Endothelial cell (in vitro differentiated cells): ENCODE measurements at regions not wholly inside any gene's neighbourhood (a gene's known extent, or its start where the extent isn't known, plus 50 kb on each side); places are given as distances from the start of the nearest gene placed in this dataset.

Source experiments
- DNase-seq: peaks from one replicate; pipeline ENCODE4 v3.0.0; 2021; ENCODE audit warnings: low spot score
- H3K27ac Mint-ChIP-seq: one replicate; pipeline ENCODE4 v1.8.0; 2021; ENCODE audit warnings: mixed read lengths, inconsistent platforms; ENCODE audit not compliant: unreplicated experiment
- H3K27me3 Mint-ChIP-seq: one replicate; pipeline ENCODE4 v1.8.0; 2021; ENCODE audit warnings: mild to moderate bottlenecking, moderate library complexity, mixed read lengths, inconsistent platforms; ENCODE audit not compliant: unreplicated experiment
- H3K36me3 Mint-ChIP-seq: one replicate; pipeline ENCODE4 v1.8.0; 2021; ENCODE audit warnings: mild to moderate bottlenecking, low read depth, mixed read lengths, inconsistent platforms; ENCODE audit not compliant: unreplicated experiment
- H3K4me1 Mint-ChIP-seq: one replicate; pipeline ENCODE4 v1.8.0; 2021; ENCODE audit warnings: mild to moderate bottlenecking, mixed read lengths, inconsistent platforms; ENCODE audit not compliant: unreplicated experiment
- H3K4me3 Mint-ChIP-seq: one replicate; pipeline ENCODE4 v1.8.0; 2021; ENCODE audit warnings: mild to moderate bottlenecking, mixed read lengths, inconsistent platforms; ENCODE audit not compliant: unreplicated experiment
- H3K9me3 Mint-ChIP-seq: one replicate; pipeline ENCODE4 v1.8.0; 2021; ENCODE audit warnings: mixed read lengths, inconsistent platforms; ENCODE audit not compliant: unreplicated experiment
- CTCF ChIP-seq: fragments of 200-600 bp; sonication (generic); IDR thresholded peaks from one replicate; pipeline ENCODE4 v1.5.0; 2021; ENCODE audit warnings: antibody characterized with exemption; ENCODE audit not compliant: unreplicated experiment

- Mint-ChIP-seq H3K9me3 (no peaks in the 10 kb centered on the region), H3K4me1 (no peaks in the 10 kb centered on the region), H3K4me3 (no peak overlapping the region), H3K27me3 (no peaks in the 10 kb centered on the region), H3K27ac (no peak overlapping the region), H3K36me3 (no peaks in the 10 kb centered on the region)
- DNase-seq, result no peak
- no peak for TF ChIP-seq CTCF
Measured at GRCh38 chr4:79673377-79673776, 265.3 kb upstream of the GK2 start.

- no peak overlapping the region for H3K4me3 Mint-ChIP-seq
- no peak for DNase-seq
- no peak overlapping the region for H3K27ac Mint-ChIP-seq
- no peaks in the 10 kb centered on the region for H3K36me3 Mint-ChIP-seq
- H3K9me3 Mint-ChIP-seq, result no peaks in the 10 kb centered on the region
- no peaks in the 10 kb centered on the region for H3K27me3 Mint-ChIP-seq
- H3K4me1 Mint-ChIP-seq, result no peaks in the 10 kb centered on the region
- no peak for TF ChIP-seq CTCF
Measured at GRCh38 chr4:79666875-79667274, 258.8 kb upstream of the GK2 start.

GRCh38 chr4:79666112-79666511 lies 258.1 kb upstream of the GK2 start:
- H3K9me3 Mint-ChIP-seq, result no peaks in the 10 kb centered on the region

GRCh38 chr4:79663865-79664264 lies 255.8 kb upstream of the GK2 start:
- Mint-ChIP-seq H3K9me3 (no peaks in the 10 kb centered on the region), H3K4me3 (no peak overlapping the region), H3K27me3 (peaks cover 3% of the 10 kb centered on the region), H3K36me3 (peaks cover 10% of the 10 kb centered on the region), H3K27ac (no peak overlapping the region), H3K4me1 (no peaks in the 10 kb centered on the region)
- no peak for TF ChIP-seq CTCF
- DNase-seq, result no peak

More at GRCh38 chr4:79666112-79666511, 258.1 kb upstream of the GK2 start:
- TF ChIP-seq CTCF, result no peak
- H3K4me3 Mint-ChIP-seq, result no peak overlapping the region
- H3K36me3 Mint-ChIP-seq, result no peaks in the 10 kb centered on the region
- DNase-seq, result no peak
- H3K27ac Mint-ChIP-seq, result no peak overlapping the region
- peaks cover 3% of the 10 kb centered on the region for H3K27me3 Mint-ChIP-seq
- no peaks in the 10 kb centered on the region for H3K4me1 Mint-ChIP-seq

GRCh38 chr4:79663141-79663540 lies 255.1 kb upstream of the GK2 start:
- Mint-ChIP-seq H3K27me3 (peaks cover 3% of the 10 kb centered on the region), H3K36me3 (peaks cover 12% of the 10 kb centered on the region), H3K27ac (no peak overlapping the region), H3K4me3 (no peak overlapping the region), H3K9me3 (no peaks in the 10 kb centered on the region), H3K4me1 (no peaks in the 10 kb centered on the region)
- no peak for TF ChIP-seq CTCF
- no peak for DNase-seq
